ENCODE measurements at regions not wholly inside any gene's neighbourhood (a gene's known extent, or its start where the extent isn't known, plus 50 kb on each side); places are given as distances from the start of the nearest gene placed in this dataset.

DNA sequence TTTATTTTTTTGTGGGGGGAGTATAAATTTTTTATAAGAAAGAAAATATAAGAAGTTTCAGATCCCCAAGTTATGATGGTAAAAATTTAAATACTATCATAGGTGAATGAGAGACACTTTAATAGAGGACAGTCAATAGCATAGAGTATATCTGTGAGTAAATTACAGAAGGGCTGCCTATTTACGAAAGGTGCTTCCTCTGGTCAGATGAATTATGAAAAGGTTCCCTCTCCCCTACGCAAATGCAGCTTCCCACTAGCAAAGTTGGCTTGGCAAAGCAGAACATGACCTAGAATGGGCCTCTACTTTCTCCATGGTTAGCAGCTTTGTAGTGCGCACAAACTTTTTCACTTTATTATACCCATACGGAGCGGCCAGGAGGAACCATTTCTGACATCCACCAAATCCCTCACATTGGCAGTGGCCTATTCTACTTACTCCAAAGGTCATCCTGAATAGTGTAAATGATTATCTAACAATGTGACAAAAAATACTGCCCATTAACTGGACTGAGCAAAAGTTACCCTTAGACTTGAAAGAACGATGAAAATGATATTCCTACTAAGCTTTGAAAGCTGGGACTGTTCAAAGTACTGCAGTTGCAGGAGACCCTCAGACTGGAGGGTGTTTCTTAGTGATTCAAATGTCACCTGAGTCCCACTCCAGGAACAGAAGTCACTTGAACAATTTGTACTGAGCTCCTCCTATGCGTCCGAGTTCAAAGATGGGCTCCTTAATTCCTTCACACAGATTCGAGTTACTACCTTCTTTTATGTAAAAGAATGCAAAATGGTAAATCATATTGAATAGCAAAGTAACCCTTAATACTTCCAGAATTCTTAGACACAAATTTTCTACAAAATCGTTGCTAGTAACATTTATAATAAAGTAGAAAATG is 148.5 kb downstream of the NOL4 start:
- DNase-seq = no peak

DNA sequence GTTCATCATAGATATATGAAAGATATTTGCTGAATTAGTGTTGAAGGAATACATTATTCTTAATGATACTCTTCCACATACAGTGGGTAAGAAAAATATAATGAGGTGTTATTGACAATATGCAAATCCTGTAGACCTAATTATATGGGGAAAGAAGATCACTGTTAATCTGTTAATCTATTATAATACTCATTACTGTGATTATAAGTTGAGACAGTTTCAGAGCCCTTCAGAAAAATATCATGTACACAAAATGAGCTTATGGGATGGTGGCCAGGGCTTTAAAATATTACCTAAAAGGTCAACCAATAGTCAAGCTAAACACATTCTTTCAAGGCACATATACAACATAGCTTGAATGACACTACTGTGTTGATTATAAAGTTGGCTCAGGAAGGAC is 163.5 kb downstream of the NOL4 start:
- DNase-seq = no peak

DNA sequence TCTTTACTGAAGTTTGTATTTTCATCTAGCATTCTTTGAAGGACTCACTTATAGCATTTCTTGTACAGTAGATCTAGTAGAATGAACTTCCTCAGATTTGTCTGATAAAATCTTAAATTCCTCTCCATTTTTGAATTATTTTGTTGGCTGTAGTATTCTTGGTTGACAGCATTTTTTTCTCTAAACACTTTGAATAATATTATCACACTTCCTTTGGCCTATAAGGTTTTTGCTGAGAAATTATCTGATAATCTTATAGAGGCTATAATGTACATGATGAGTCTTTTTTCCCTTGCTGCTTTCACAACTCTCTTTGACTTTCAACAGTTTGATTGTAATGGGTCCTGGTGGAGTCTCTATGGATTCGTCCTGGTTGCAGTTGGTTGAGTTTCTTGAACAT is 169.5 kb downstream of the NOL4 start:
- no peak for DNase-seq

DNA sequence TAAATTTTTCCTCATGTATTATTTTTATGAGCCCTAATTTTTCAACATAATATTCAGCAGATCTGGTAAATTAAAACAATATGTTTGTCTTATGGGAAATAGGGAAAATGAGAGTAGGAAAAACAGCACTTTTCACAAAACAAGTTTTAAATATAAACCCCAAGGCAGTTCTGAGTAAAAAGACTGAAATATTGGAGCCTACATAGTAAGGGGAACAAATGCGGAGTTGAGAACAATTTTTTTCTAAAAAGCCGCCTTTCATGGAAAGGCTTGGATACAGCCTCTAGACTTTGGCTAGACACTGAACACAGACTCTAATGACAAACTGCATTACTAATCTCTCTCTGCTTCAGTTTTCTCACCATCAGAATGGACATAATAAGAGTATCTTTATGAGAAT is 174.1 kb downstream of the NOL4 start:
- DNase-seq = no peak

DNA sequence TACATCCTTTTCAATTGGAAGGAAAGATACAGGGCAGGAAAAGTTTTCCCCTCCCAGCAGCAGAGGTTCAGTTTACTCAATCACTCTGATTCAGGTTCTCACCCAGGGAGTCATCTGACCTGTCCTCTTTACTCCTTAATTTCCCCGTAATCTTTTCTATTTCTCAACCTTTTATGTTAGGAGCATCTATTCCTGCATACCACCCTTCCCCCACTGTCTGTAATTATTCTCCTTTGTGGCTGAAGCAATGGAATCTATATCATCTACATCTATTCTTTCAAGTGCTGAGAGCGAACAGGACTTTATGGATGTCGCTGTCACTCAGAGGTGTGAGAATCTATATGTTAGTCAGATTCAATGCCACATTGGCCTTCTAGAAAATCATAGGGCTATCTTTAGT is 175.2 kb downstream of the NOL4 start:
- no peak for DNase-seq

DNA sequence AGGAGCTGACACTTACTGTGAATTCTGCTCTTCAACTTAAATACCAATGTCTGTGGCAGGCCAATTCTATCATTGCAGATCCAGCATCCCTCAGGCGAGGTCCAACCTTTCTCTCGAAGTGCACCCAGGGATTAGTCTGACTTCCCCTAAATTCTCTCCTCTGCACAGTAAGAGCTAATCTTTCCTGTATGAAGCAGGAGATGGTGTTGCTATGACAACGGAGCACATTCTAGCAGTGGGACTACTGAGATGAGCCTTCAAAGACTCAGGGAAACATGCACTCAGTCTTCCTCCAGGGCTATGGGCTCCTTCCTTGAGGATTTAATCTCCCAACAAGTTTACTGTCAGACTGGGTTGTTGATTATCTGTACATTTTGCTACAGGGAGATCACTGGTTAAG is 176.3 kb downstream of the NOL4 start:
- DNase-seq = no peak

DNA sequence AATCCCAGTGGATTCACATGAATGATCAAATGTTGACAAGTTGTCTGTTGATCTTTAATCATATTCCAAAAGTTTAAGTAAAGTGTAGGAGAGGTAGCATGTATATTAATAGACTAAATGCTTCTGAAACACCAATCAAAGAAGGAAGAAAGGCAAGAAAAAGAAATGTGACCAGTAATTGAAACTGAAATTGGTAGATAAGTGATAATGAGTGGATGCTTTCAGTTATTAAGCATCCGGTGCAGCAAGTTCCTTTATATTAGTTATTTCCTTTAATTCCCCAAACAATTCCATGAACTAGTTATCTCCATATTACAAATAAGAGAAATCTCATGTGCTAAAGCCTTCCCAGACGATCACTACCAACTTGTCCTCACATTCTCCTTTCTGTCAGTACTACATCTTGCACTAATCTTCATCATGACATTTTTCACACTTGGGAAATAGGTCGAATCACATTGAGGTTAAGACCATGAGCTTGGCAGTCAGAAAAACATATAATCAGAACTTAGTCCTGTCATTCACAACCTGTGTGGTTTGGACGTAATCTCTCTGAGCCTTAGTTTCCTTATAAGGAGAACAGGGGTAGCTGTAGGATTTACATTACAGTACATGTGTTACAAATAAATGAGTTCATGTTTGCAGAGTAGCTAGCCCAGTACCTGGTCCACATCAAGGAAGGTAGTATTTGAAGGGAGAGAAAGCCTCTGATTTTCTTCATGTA is 182.1 kb downstream of the NOL4 start:
- no peak for DNase-seq

DNA sequence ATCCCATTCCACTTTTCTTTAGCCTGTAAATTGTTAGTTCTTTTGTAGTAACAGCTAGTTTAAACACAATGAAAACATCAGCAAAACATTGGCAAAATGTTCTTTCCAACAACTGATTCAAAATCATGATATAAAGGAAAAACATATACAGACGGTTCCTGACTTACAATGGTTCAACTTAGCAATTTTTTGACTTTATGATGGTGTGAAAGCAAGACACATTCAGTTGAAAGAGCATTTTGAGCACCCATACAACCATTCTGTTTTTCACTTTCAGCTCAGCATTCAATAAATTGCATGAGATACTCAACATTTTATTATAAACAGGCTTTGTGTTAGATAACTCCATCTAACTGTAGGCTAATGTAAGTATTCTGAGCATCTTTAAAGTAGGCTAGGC is 185.1 kb downstream of the NOL4 start:
- DNase-seq = no peak

DNA sequence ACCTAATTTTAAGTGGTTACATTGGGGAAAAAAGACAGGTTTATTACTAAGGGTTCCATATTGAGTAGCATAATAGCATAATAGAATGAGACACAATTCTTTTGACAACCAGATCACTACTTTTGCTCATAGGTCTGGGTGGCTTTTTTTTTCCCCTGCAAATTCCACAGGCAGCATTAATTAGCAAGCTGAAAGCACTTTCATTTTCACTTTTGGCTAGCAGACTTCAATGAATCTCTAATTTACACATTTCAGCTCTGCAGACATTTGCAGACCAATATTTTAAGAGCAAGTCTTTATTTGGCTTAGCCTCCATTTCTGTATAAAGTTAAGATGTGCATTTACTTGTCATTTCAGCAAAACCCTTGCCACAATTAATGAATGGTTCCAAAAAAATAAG is 185.5 kb downstream of the NOL4 start:
- no peak for DNase-seq

DNA sequence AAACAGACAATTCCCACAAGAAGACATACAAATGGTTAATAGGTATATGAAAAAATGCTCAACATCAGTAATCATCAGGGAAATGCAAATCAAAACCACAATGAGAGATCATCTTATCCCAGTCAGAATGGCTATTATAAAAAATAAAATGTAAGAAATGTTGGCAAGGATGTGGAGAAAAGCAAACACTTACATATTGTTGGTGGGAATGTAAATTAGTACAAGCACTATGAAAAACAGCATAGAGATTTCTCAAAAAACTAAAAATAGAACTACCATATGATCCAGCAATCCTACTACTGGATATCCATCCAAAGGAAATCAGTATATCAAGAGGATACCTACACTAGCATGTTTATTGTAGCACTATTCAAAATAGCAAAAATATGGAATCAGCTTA is 186.6 kb downstream of the NOL4 start:
- DNase-seq = no peak

DNA sequence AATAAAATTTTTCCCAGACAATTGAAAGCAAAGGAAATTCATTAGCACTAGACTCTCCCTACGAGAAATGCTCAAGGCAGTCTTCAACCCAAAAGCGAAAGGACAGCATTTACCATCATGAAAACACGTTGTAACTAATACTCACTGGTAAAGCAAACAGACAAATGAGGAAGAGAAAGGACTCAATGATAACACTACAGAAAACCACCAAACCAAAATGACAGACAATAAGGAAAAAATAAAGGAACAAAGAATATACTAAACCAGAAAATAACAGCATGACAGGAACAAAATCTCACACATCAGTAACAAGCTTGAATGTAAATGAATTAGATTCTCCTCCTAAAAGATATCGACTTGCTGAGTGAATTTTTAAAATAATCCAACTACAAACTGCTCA is 190.7 kb downstream of the NOL4 start:
- DNase-seq = no peak

DNA sequence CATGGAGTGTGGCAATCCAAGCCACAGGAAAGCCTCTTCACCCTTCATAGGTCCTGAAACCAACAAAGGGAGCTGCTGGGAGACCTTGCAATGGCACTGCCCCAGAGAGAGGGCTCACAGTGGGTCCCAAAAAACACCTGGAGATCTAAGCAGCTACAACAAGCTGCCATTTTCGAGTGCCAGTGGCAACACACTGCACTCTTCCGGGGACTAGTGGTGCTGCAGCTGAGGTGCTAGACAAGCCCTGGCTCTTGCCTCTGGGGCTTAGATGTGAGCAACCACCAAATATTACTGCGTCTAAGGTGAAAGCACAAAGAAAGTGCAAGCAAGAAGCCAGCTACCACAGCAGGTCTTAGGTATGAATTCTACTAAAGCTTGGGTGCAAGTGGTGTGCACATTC is 192.9 kb downstream of the NOL4 start:
- no peak for DNase-seq

DNA sequence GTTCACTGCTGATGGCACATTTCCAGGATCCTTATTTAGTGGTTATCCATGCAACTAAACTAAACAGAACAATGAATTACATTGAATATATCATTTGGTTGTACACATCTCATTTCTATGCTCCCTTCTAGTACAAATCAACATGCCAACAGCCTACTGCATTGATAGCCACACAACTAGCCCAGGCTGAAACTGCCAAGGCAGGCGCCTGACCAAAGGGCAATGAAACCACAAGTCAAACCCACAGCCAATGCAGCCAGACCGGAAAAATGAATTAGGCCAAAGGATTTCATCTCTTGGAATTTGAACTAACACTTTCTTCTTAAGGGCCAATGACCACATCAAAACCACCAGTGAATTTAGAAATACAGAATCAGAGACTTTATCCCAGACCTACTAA is 196.4 kb downstream of the NOL4 start:
- DNase-seq = peak; percentile 26

DNA sequence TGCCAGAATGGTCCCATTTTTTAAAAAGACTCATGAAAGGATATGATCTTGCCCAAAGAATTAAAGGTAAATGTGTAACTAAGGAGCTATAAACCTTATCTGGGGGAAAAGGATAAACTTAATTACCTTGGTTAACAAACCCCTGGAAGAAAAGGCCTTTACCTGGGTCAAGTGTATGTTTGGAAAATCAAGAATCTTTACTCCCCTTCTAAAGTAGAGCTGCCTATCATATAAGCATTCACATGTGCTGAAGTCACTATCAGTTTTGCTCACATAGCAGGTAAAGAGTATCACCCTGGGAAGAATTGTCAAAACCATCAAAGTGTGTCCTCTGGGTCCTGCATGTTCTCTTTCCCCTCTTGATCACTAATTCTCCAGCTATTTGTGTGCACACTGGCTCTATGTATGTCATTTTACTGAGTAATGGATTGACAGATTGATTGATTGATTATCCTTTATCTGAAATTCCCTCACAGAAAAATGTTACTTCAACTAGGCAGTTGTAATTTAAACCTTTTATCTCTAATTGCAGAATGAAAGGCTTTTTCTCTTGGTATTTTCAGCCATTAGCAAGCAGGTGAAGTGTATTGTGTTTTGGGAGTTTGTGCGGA is 199.4 kb downstream of the NOL4 start:
- no peak for DNase-seq

DNA sequence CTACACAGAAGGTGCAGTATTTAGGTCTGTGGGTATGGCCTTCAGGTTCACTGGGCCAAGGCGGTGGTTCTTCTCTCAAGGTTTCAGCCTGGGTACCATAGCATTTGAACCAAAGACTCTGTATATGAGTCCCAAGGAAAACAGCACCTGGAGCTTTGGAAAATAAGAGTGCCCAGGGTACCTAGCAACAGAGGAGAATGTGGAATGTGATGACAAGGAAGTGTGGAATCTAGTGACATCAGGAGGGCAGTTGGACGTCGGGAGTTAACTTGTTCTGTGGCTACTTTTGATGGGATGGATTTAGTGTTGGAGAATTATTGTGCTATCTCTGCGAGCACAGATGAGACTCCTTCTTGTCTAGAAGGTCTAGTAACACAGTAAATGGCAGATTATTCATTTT is 201.2 kb downstream of the NOL4 start:
- no peak for DNase-seq

DNA sequence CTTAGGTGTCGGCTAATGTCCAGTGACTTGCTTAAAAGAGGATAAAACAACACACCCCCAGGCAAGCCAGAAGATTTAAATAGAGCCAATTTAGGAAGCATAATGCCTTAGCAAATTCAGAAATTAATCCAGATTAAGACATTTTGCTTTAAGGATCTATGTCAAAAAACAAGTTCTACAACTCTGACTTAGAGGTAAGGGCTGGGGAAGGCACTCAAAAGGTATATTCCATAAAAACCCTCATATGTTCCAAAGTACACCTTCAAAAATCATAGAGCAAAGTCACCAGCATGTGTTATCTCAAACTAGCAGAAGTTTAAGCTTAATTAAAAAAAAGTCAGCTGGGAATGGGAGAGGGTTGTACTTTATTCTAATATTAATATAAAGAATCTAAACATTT is 206.4 kb downstream of the NOL4 start:
- no peak for DNase-seq

DNA sequence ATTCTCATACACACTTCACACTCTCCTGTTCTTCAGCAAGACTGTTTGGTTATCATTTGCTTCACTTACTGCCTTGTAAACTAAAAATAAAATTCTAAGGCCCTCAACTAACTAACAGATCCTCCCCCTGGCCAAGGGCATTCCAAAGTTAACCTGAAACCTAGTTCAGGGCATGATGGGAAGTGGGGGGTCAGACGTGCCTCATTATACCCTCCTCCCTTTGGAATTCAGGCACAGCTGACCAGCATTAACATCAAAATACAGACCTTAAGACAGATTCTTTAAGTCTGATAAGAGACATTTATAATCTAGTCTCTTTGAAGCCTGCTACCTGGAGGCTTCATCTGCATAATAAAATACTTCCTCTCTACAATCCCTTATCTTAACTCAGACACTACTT is 221.0 kb downstream of the NOL4 start:
- DNase-seq = no peak

DNA sequence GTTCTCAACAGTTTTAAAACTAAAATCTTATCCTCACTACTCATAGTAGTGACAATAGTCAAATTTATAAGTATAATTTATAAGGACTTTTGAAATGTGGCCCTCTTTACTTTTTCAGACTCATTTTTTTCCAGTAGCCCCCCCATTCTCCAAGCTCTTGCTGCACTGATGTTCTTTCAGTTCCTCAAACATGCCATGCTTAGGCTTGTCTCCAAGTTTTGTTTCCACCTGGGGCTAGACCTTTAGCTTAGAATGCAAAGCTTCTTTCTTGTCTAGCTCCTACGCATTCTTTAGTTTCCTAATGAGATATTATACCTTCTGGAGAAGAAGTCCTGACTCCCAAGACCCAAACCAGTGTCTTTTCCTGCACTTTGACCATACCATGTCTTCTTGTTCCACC is 222.6 kb downstream of the NOL4 start:
- DNase-seq = no peak

DNA sequence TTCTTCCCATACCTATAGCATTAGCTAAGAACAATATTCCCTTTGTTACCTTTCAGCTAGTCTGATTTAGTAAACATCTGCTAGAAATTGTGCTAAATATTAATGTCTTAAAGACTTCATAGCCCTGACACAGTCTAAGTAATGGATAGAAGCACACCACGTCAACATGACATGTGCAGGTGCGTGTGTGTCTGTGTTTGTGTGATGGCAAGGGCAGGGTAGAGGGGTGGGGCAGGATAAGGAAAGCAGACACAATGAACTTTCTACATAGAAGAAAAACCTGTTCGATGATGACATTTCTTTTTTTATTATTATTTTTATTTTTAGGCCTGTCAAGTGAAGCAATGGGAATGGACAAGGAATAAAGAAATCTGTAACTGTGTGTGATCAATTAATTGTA is 223.3 kb downstream of the NOL4 start:
- no peak for DNase-seq

DNA sequence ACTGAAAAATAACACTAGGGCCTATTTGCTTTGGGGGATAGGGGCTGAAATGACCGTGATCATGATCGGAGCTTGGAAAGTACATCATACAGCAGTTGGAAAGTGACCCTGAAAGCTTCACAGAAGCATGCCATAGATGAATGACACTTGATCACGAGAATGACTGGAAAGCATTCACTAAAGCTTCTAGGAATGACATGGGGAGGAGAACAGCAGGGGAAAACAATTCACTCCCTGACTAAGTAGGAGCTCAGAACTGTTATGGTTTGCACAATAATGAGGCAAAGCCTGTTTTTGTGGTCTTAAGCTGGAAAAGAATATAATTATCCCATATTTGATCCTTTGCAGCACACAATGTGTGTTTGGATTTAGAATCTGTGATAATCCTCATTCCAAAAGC is 237.5 kb downstream of the NOL4 start:
- DNase-seq = no peak

DNA sequence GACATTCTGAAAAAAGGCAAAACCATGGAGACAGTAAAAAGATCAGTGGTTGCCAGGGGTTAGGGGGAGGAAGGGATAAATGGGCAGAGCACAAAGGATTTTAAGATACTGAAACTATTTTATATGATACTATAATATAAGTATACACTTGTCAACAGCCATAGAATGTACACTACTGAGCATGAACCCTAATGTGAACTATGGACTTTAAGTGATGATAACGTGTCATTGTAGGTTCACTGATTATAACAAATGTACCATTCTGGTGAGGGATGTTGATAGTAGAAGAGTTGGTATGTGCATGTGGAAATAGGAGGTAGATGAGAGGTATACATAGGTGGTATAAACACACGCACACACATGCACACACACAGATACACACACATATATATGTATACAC is 241.6 kb downstream of the NOL4 start:
- DNase-seq = no peak

DNA sequence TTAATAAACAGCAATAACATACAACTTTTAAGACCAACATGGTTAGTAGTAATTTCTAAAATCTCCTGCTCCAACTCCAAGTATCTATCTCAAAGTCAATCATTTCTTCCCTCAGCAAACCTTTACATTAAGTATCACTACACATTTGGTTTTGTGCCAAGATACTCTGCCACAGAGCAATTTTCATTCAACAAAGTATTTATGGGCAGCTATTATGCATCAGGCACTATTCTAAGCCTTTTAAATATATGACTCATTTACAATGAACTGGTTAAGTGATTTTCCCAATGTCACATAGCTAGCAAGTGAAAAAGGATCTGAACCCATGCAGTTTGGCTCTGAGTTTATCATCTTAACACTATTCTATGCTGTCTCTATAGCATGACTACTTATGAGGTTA is 264.3 kb downstream of the NOL4 start:
- DNase-seq = peak; percentile 71

DNA sequence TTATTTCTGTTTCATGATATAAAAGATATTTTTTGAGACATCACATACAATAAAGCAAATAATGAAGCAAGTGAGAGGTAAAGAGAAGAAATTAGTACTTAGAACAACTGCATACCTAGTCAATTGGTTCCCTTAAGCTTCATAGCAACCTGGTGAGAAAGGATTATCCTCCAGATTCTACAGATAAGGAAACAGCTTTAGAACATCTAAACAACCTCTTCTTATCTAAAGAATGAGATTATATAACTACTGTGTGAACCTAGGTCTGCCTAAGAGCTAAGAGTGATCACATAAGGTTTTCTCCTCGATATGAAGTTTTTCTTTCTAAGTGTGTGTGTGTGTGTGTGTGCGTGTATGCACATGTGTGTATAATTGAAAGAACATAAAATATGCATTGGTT is 265.1 kb downstream of the NOL4 start:
- no peak for DNase-seq

DNA sequence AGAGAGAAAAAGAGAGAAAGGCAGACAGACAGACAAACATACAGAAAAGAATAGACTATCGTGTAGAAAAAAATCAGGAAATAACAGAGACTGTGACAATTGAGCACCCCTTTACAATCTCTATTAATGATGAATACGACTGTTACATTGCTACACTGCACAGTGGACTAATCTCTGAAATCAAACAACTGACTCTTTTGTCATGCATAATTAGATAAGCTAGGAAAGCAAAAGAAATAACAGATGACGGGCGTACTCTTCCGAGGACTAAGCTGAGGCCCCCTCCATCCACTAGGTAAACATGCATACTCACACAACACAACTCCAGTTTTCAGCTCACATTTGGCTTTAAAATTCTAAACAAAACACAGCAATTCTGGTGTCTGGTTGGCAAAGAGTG is 267.0 kb downstream of the NOL4 start:
- peak; percentile 79 for DNase-seq

Measured in NCI-H1092 treated with DMSO at 0.1 percent for 48 hours (cell line).